GM19455 (cell line): ENCODE measurements at regions not wholly inside any gene's neighbourhood (a gene's known extent, or its start where the extent isn't known, plus 50 kb on each side); places are given as distances from the start of the nearest gene placed in this dataset.

Experiments used
- ATAC-seq: cut with Tn5 transposase; IDR thresholded peaks from one replicate; pipeline ENCODE4 v1.9.1; 2021; ENCODE audit not compliant: unreplicated experiment

DNA sequence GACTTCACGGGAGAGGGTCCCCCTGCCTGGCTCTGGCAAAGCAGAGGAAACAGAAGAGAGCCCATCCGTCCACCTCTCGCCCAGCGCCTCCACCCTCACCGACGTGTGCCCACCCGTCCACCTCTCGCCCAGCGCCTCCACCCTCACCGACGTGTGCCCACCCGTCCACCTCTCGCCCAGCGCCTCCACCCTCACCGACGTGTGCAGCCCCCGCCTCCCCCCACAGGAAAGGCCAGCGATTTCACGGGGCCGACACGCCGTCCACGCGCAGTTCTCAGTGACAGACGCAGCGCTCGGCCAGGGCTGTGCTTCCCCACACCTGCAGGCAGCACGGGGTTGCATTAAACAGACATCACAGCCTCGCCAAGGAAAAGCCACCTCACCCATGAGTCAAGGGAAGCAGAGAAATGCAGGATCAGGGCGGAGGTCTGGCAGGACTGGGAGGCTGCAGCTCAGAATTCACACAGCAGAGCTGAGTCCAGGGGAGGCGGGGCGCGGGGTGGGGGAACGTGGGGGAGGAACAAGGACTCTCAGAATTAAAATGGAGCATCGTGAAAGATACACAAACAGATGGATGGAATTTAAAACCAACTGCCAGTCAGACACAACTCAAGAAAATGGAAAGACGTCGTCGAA lies 377.7 kb downstream of the BRD1 start:
- ATAC-seq, result no peak

DNA sequence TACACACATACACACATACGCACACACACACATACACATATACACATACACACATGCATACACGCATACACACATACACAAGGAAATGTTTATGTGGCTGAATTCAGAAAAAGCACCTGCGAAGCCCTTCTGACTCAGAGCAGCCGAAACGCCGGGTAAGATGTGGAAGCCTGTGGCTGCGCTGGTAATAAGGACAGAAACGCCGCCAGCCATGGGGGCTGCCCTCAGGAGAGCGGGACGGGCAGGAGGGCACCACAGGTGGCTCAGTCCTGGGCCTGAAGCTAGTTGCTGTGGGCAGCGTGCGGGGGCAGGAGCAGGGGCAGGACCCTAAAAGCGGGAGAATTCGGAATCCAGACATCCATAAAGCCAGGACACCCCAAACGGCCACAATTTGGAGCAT lies 378.3 kb downstream of the BRD1 start:
- no peak for ATAC-seq

DNA sequence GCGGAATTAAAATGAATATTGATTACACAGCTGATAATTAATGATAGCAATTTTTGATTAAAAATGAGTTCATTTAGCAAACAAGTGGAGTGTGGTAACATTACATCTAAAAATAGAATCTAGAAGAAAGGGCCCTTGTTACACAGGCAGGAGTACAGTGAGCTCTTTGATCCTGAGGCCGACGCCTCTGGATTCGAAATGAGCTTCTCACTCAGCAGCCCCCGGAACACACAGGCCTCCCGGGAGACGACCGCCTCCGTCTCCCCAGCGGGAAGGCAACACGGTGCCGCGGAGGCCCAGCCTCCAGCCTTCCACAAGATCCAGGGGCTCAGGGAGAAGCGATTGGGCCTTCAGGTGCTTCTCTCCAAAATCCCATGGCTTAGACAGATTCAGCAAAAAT lies 379.1 kb downstream of the BRD1 start:
- no peak for ATAC-seq

DNA sequence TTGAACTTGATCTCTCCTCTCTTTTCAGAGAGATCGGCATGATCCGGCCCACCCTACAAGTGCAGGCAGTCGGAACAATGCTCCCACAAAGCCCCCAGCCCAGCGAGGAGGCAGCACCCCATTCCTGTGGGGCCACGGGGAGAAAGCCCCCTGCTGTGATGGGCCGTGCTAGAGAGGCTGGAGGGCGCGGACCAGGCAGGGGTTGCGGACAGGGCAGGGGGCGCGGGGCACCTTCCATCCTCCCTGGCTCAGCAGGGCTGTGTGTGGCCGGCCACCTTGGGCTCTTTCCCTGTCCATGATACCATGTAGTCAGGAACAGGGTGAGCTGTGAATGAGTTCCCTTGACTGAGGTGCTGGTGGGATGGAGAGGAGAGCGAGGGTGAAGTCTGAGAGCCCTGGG lies 379.8 kb downstream of the BRD1 start:
- no peak for ATAC-seq

DNA sequence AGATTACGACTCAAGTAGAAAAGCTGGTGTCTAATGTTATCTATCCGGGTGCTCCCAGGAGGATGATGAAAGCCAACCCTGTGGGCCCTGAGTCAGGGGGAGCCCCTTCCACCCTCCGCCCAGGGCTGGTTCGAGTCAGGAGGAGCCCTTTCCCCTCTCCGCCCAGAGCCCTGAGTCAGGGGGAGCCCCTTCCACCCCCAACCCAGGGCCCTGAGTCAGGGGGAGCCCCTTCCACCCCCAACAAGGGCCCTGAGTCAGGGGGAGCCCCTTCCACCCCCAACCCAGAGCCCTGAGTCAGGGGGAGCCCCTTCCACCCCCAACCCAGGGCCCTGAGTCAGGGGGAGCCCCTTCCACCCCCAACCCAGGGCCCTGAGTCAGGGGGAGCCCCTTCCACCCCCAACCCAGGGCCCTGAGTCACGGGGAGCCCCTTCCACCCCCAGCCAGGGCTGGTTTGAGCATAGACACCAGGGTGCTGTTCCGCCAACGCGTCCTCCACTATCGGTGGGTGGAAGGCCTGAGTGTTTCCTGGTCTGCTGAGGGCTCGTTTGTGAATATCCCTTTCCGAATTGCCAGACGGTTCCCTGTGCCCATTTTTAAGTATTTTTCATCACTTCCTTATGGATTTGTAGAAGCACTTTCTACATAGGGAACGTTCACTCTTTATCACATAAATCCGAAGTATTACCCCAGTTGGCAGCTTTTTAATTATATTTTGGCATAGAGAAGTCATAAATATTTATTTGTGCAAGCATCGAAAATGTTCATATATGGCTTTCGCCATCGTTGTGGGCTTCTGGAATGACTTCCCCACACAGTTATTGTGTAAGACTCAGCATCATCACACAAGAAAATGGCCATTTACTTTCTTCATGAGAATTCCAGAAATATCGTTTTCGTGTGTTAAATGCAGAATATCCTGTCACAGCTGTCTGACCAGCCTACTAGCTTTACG lies 380.6 kb downstream of the BRD1 start:
- no peak for ATAC-seq

DNA sequence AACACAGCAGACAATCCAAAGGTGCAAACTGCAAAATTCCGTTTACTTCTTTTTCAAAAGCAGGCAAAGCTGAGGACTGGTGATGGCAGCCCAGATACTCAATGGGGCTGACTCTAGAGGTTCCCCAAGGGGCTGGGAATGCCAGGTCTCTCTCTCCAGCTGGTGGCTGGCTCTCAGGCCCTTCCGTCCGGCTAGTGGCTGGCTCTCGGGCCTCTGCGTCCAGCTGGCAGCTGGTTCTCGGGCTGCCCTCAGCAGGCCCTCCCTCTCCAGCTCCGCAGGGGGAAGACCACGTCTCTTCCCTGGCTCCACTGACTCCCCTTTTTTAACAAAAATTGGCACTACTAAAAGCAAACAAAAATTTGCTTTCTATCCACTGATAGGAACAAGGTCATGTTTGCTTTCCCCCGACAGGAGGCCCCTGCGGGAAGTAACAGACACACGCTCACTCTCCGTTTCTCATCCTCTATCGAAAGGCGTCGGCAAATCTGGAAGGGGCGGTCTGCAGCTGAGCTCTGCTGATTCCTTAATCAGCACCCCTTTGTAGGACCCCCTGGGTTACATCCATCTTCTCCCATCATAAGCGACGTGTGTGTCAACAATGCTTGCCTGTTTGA lies 381.4 kb downstream of the BRD1 start:
- ATAC-seq, result no peak

DNA sequence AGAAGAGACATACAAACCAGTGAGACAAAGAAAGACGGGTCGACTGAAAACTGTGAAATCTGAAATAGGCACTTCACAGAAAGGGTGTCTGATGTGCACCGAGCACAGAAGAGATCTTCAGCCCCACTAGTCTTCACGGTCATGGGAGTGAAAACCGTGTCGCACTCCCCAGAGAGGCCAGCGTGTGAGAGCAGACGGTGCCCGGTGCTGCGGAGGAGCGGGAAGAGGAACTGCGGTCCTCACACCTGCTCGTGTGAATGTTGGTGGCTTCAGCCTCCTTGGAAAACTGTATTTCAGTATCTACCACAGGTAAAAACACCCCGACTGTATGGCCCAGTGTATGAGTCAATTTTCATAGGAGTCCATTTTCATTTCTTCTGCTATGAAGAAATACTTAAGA lies 382.9 kb downstream of the BRD1 start:
- no peak for ATAC-seq

DNA sequence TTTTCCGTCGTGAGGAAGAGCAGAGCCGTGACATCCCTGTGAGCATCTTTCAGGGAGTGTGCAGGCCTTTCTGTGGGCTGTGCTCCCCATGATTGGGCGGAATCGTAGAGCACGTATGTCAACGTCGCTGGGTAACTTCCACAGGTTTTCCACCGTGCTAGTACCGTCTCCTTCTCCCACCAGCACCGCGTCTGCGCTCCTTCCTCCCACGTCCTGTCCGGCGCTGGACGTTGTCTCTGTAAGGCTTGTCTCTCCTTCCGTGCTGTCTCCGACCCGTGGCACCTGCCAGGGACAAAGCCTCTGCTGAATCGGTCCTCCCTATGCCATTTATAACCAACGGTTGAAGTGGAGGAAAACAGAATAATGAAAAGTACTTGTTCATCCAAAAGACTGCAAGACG lies 386.7 kb downstream of the BRD1 start:
- ATAC-seq, result no peak

DNA sequence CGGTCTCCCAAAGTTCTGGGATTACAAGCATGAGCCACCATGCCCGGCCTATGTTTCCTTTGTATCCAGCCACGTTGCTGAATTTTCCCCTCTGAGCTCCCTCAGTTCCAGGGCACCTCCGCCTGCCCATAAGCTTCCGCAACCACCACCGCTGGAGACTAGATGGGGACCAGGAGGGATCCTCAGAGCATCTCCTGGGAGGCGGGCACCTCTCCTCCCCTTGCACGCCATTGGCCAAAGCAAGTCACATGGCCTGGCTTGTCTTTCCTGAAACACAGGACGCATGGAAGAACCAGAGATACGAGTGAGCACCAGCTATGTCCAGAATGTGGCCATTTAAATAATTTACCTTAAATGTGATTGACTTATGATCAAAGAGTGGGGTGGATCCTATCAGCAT lies 388.3 kb downstream of the BRD1 start:
- ATAC-seq, result no peak

DNA sequence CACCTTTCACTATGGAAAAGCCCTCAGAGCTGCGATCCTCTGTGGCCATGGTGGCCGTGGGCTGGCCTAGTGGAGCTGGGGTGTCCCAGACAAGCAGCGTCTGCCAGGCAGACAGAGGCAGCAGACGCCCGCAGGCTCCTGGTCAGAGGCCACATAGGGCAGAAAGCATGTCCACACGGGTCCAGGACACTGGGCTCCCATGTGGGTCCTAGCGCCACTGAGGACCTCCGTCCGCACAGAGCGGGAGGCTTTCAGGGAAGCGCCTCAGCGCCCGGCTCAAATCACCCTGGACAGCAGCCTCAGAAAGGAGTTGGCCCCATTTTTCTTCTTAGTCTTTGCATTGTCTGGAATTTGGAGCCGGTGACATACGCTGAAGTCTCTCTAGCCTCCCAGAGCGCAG lies 389.7 kb downstream of the BRD1 start:
- ATAC-seq, result no peak

DNA sequence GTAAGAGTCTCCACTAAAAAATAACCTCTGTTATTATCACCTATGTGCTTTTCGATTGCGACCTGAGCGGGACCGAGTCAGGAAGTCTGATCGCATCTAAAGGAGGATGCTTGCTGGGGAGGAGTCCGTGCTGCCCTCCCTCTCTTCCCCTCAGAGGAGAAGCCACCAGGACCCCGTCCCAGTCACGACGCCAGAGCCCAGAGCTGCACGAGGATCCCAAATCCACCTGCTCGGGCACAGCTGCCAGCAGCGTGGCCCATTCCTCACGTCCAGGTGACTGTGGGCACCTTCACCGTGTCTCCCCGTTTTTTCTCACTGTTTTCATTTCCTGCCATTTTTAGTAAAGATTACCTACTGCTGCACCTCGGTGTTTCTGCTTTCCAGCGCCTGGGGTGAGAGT lies 390.3 kb downstream of the BRD1 start:
- no peak for ATAC-seq

DNA sequence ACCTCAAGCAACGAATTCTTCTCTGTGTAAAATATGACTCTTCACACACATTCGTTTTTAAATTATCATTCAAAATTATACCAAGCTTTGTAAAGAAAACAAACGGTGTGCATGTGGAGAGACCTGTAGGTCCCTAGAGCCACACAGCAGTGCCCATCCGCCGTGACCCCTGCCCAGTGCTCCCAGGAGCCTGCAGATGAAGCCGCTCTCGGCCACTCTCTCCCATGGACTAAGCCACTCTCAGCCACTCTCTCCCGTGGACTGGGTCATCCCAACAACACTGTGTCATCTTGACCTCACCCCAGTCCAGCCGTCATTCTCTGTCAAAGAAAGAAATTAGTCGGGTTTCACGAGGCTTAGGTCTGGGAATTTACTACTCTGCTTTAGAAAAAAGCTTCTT lies 391.6 kb downstream of the BRD1 start:
- ATAC-seq, result no peak

DNA sequence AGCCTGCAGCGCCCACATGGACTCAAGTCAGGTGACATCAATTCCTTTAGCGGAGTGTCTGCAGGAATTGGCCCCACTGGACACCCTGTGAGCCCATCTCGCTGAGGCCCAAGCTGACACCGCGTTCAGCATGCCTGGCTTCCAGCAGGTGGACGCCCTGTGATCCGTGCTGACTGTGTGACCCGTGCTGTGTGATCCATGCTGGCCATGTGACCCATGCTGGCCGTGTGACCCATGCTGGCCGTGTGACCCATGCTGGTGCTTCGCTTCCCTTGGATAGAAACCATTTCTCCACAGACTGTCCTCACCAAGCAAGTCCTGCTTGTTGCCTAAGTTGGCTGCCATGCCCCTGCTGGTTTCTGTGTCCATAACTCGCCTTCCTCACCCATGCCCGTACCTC lies 392.1 kb downstream of the BRD1 start:
- ATAC-seq, result no peak

DNA sequence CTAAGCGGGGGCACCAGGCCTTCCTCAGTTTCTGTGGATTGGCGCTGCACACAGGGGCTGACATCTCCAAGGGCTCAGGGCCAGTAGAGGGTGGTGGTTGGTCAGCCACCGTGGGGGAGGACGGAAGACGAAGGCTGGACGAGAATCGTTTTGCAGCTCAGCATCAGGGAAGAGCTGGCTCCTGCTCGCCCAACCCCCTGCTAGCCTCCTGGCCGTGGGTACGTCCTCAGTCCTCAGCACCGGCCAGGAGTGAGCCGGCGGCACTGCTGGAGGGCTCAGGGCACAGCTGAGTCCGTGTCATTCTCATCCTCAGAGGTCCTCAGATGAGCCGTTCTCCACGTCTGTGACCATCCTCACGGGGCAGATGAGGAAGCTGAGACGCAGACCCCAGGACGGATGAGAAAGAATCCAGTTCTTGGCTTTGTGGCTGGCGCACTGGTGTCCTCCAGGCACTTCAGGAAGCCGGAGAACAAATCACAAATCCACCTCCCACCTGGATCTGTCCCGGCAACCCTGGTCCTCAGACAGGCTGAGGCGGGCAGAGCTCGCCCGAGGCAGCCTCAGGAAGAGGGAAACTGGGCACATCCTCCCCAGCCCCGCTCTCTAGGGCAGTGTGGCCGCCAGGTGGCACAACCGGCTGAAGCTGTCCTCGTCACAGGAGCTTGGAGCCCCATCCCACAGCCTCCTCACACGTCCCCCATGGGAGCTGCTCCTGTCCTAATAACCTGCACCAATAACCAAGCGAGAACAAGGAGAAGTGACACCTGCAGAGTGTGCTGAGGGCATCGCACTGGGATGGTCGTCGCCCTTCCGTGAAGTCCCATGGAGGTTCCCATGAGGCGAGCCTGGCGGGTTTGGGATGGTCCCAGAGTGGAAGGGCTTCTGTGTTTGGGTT lies 393.7 kb downstream of the BRD1 start:
- ATAC-seq, result no peak

DNA sequence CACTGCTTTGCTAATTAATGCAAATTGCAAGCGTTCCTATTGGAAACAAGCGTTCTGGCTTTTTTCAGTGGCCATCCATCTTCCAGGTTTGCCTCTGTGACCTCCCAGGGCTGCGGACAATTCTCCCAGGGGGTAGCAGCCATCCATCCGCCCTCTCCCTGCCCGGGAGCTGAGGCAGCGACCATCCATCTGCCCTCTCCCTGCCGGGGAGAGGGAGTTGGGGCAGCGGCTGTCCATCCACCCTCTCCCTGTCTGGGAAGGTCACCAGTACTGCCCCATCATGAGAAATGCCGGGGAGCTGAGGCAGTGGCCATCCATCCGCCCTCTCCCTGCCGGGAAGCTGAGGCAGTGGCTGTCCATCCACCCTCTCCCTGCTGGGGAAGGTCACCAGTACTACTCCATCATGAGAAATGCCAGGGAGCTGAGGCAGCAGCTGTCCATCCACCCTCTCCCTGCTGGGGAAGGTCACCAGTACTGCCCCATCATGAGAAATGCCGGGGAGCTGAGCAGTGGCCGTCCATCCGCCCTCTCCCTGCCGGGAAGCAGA lies 394.7 kb downstream of the BRD1 start:
- no peak for ATAC-seq

DNA sequence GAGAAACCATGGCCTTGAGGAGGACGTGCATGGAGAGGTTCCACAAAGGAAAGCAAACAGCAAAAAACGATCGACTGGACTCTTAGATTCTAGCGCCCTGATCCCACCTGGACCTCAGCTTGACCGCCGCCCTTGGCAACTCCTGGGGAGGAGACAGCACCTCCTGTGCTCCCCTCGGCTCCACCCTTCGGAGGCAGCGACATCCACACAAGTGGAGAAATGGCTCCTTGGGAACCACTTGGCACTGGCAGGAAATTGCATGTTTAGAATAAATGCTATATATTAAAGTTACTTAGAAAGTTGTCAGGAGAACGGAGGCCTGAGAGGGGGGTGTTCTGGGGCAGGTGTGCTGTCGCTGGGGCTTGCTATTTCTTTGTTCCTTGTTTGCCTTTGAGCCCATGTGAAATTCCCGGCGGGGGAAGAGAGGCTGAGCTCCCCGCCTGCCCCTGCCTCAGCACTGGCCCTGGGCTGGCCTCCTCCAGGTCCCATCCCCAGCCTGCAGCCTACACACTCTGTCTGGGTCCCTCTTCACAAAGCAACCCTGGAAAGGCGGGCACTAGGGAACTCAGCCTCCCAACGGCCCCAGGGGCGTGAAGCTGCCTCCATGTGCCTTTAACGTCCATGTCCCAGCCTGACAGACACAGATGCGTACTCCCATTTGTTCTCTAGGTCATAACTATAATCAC lies 395.3 kb downstream of the BRD1 start:
- ATAC-seq, result no peak

DNA sequence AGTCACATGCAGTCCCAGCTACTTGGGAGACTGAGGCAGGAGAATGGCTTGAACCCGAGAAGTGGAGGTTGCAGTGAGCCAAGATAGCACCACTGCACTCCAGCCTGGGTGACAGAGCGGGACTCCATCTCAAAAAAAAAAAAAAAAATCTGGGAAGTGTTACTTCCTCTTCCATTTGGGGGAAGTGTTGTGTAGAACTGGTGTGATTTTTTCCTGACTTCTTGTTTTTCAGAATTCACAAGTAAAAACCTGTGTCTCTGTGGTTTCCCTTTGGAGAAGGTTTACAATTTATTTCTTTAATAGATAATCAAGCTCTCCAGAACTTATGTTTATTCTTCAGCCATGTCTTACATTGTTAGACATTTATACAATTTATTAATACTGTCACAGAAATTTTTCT lies 396.1 kb downstream of the BRD1 start:
- ATAC-seq, result no peak

DNA sequence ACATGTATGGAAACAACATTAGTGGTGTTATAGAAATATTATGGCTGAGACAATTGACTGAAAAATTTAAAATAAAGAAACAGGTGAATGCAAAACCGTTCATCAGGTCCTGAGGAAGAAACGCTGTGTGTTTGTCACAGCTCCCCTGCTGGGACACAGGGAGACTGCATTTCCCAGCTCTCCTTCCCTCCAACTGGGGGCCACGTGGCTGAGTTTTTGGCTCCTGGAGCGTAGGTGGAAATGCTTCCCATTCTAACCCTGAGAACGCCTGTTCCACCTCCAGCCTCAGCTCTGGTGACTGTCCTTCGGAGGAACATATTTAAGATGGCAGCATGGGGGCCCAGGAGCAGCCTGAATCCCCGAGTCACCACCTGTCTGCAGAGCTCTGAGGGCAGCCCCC lies 398.6 kb downstream of the BRD1 start:
- no peak for ATAC-seq

DNA sequence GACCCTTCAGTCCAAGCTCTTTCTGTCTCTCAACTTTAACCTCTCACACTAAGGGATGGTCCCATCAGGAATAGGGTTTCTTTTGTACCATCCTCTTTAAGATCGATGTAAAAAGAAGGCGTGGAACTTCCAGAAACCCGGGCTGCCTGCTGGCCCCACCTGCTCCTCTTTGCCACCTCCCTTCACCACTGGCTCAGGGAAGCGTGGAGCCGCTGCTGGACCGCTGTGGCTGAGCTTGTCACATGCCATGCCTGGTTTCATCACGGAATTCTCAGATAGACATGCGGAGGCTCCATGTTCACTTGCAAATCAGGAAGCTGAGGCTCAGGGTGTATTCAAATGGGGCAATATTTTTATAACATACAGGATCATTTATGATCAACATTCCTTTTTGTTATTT lies 399.7 kb downstream of the BRD1 start:
- no peak for ATAC-seq

DNA sequence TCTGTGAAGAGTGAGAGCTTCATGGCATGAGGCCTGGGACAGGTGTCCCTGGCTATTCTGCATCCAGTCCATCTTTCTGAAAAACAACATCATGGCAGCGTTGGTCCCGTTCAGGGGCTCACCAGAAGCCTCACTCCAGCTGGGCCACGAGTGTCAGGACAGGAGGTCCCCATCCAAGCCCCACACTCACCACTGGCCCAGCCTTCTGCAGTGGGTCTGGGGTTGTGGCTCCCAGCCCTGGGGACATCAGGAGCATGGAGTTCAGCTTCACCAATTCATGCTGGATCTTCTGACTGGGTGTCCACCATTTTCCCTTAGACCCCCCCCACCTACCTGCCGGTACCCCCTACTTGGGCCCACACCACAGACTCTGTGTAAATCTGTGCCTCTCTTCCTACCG lies 400.3 kb downstream of the BRD1 start:
- no peak for ATAC-seq
